ENCODE measurements at regions not wholly inside any gene's neighbourhood (a gene's known extent, or its start where the extent isn't known, plus 50 kb on each side); places are given as distances from the start of the nearest gene placed in this dataset.

- no peak for DNase-seq (ENCODE audit: low spot score)
These were observed 130.9 kb upstream of the RASGRP1 start for GRCh38 chr15:38695249-38696108.

- no peak for DNase-seq (ENCODE audit: low spot score)
These were observed 131.6 kb upstream of the RASGRP1 start for GRCh38 chr15:38696109-38696727.

- no peak for DNase-seq (ENCODE audit: low spot score)
These were observed 132.3 kb upstream of the RASGRP1 start for GRCh38 chr15:38696790-38697495.

GRCh38 chr15:38698254-38698653, 133.6 kb upstream of the RASGRP1 start:
- DNase-seq (ENCODE audit: low spot score) = no peak

- DNase-seq (ENCODE audit: low spot score) = peak; percentile 89
These were observed 135.1 kb upstream of the RASGRP1 start for GRCh38 chr15:38699633-38700230.

- no peak for DNase-seq (ENCODE audit: low spot score)
These were observed 136.5 kb upstream of the RASGRP1 start for GRCh38 chr15:38701149-38701548.

GRCh38 chr15:38702178-38702912, 137.7 kb upstream of the RASGRP1 start:
- peak; percentile 98 for DNase-seq (ENCODE audit: low spot score)

GRCh38 chr15:38705436-38706219, 141.0 kb upstream of the RASGRP1 start:
- DNase-seq (ENCODE audit: low spot score) = no peak

GRCh38 chr15:38706956-38707355, 142.3 kb upstream of the RASGRP1 start:
- no peak for DNase-seq (ENCODE audit: low spot score)

GRCh38 chr15:38707802-38708671, 143.4 kb upstream of the RASGRP1 start:
- DNase-seq (ENCODE audit: low spot score) = peak; percentile 82

- DNase-seq (ENCODE audit: low spot score) = no peak
These were observed 144.1 kb upstream of the RASGRP1 start for GRCh38 chr15:38708672-38709180.

- no peak for DNase-seq (ENCODE audit: low spot score)
These were observed 144.6 kb upstream of the RASGRP1 start for GRCh38 chr15:38709196-38709595.

- no peak for DNase-seq (ENCODE audit: low spot score)
These were observed 149.9 kb upstream of the RASGRP1 start for GRCh38 chr15:38714309-38715072.

- no peak for DNase-seq (ENCODE audit: low spot score)
These were observed 156.4 kb upstream of the RASGRP1 start for GRCh38 chr15:38720893-38721567.

- no peak for DNase-seq (ENCODE audit: low spot score)
These were observed 156.9 kb upstream of the RASGRP1 start for GRCh38 chr15:38721568-38721945.

- DNase-seq (ENCODE audit: low spot score) = no peak
These were observed 157.6 kb upstream of the RASGRP1 start for GRCh38 chr15:38722236-38722635.

GRCh38 chr15:38724827-38725226, 160.2 kb upstream of the RASGRP1 start:
- peak; percentile 45 for DNase-seq (ENCODE audit: low spot score)

GRCh38 chr15:38726187-38726586, 161.6 kb upstream of the RASGRP1 start:
- no peak for DNase-seq (ENCODE audit: low spot score)

Data from HT-29 (cell line).